Tongue (tissue), 1 donor: ENCODE measurements at regions not wholly inside any gene's neighbourhood (a gene's known extent, or its start where the extent isn't known, plus 50 kb on each side); places are given as distances from the start of the nearest gene placed in this dataset.
A peak's percentile ranks its signal among the peaks of the same experiment; 100 is the strongest.
"Not testable (repeated sequence)": the region's sequence is repeated elsewhere in the genome, so short reads cannot be mapped to it uniquely, and the experiment has no call there.

Source experiments
- DNase-seq: peaks from one replicate; pipeline ENCODE4 v3.0.0-alpha.2; 2015

- DNase-seq, result peak; percentile 25
These were observed 58.0 kb downstream of the CGGBP1 start for GRCh38 chr3:88000853-88001252.

- no peak for DNase-seq
These were observed 60.8 kb downstream of the CGGBP1 start for GRCh38 chr3:87997966-87998365.

- DNase-seq, result no peak
These were observed 61.5 kb downstream of the CGGBP1 start for GRCh38 chr3:87997298-87997697.

GRCh38 chr3:87996882-87997281 lies 61.9 kb downstream of the CGGBP1 start:
- DNase-seq, result no peak

GRCh38 chr3:87993566-87993965 lies 65.2 kb downstream of the CGGBP1 start:
- no peak for DNase-seq

GRCh38 chr3:87987952-87988351 lies 70.9 kb downstream of the CGGBP1 start:
- no peak for DNase-seq

- DNase-seq, result no peak
These were observed 76.4 kb downstream of the CGGBP1 start for GRCh38 chr3:87982421-87982820.

- no peak for DNase-seq
These were observed 79.3 kb downstream of the CGGBP1 start for GRCh38 chr3:87979527-87979926.

GRCh38 chr3:87977765-87978164 lies 81.0 kb downstream of the CGGBP1 start:
- DNase-seq, result no peak

GRCh38 chr3:87975716-87976115 lies 83.1 kb downstream of the CGGBP1 start:
- no peak for DNase-seq

- DNase-seq, result no peak
These were observed 84.9 kb downstream of the CGGBP1 start for GRCh38 chr3:87973906-87974305.

- DNase-seq, result no peak
These were observed 89.2 kb downstream of the CGGBP1 start for GRCh38 chr3:87969620-87970019.

- DNase-seq, result no peak
These were observed 90.1 kb downstream of the CGGBP1 start for GRCh38 chr3:87968668-87969067.

- DNase-seq, result no peak
These were observed 100.5 kb downstream of the CGGBP1 start for GRCh38 chr3:87958289-87958688.

GRCh38 chr3:87957575-87957974 lies 101.2 kb downstream of the CGGBP1 start:
- no peak for DNase-seq

GRCh38 chr3:87949879-87950208 lies 109.0 kb downstream of the CGGBP1 start:
- no peak for DNase-seq

- no peak for DNase-seq
These were observed 109.5 kb downstream of the CGGBP1 start for GRCh38 chr3:87949189-87949878.

- not testable (repeated sequence) for DNase-seq
These were observed 112.8 kb downstream of the CGGBP1 start for GRCh38 chr3:87946007-87946406.

- DNase-seq, result not testable (repeated sequence)
These were observed 116.5 kb downstream of the CGGBP1 start for GRCh38 chr3:87942256-87942655.

GRCh38 chr3:87924485-87924884 lies 134.3 kb downstream of the CGGBP1 start:
- no peak for DNase-seq

- DNase-seq, result no peak
These were observed 138.3 kb downstream of the CGGBP1 start for GRCh38 chr3:87920549-87920948.

- no peak for DNase-seq
These were observed 157.7 kb downstream of the CGGBP1 start for GRCh38 chr3:87901141-87901540.

- DNase-seq, result no peak
These were observed 158.7 kb downstream of the CGGBP1 start for GRCh38 chr3:87900061-87900460.

- DNase-seq, result no peak
These were observed 159.8 kb downstream of the CGGBP1 start for GRCh38 chr3:87898971-87899370.

GRCh38 chr3:87895983-87896382 lies 162.8 kb downstream of the CGGBP1 start:
- DNase-seq, result no peak
